OCI-LY3 (cell line): ENCODE measurements at regions not wholly inside any gene's neighbourhood (a gene's known extent, or its start where the extent isn't known, plus 50 kb on each side); places are given as distances from the start of the nearest gene placed in this dataset.

Experiments used
- H2AFZ ChIP-seq: fragments of 200-600, 300-600 bp; shearing (Covaris generic); 2 replicates; pipeline ENCODE4 v1.6.0; 2014; ENCODE audit warnings: antibody characterized with exemption, low read depth, low read length
- H3K27ac ChIP-seq: fragments of 200-600, 300-600 bp; sonication (generic); 2 replicates; pipeline ENCODE4 v1.5.1; 2014; ENCODE audit warnings: mild to moderate bottlenecking, low read length, moderate library complexity, mixed read lengths
- H3K27me3 ChIP-seq: fragments of 200-600, 300-600 bp; sonication (generic); 2 replicates; pipeline ENCODE4 v1.6.1; 2014; ENCODE audit warnings: low read depth, low read length, mixed read lengths
- H3K36me3 ChIP-seq: fragments of 200-600, 300-600 bp; sonication (generic); replicated peaks from 2 replicates; pipeline ENCODE3; 2014; ENCODE audit warnings: low read depth, low read length, mixed read lengths
- H3K4me1 ChIP-seq: fragments of 300-600, 200-600 bp; sonication (generic); 2 replicates; pipeline ENCODE4 v1.6.1; 2014; ENCODE audit warnings: low read length, mixed read lengths
- H3K4me2 ChIP-seq: fragments of 200-600, 300-600 bp; sonication (generic); 2 replicates; pipeline ENCODE4 v1.6.1; 2014; ENCODE audit warnings: low read length, mixed read lengths
- H3K4me3 ChIP-seq: fragments of 300-600, 200-600 bp; sonication (generic); 2 replicates; pipeline ENCODE4 v1.5.1; 2014; ENCODE audit warnings: antibody characterized with exemption, mild to moderate bottlenecking, low read length, moderate library complexity
- H3K79me2 ChIP-seq: fragments of 300-600, 200-600 bp; shearing (Covaris generic); 2 replicates; pipeline ENCODE4 v1.6.1; 2014; ENCODE audit warnings: mild to moderate bottlenecking, low read length, mixed read lengths
- H3K9ac ChIP-seq: fragments of 300-600, 200-600 bp; shearing (Covaris generic); 2 replicates; pipeline ENCODE4 v1.6.0; 2014; ENCODE audit warnings: mild to moderate bottlenecking, low read length, moderate library complexity
- H3K9me3 ChIP-seq: fragments of 200-600, 300-600 bp; shearing (Covaris generic); 2 replicates; pipeline ENCODE4 v1.6.1; 2014; ENCODE audit warnings: low read length, mixed read lengths; ENCODE audit not compliant: insufficient read depth
- H4K20me1 ChIP-seq: fragments of 200-600, 300-600 bp; sonication (generic); 2 replicates; pipeline ENCODE4 v1.6.1; 2016; ENCODE audit warnings: low read length, mixed read lengths; ENCODE audit not compliant: insufficient read depth
- CTCF ChIP-seq: fragments of 200-600, 300-600 bp; sonication (generic); IDR thresholded peaks from 2 replicates; pipeline ENCODE4 v1.5.1; 2014; ENCODE audit warnings: antibody characterized with exemption, low read length, low read depth
- EZH2phosphoT487 ChIP-seq: fragments of 200-600 bp; shearing (Covaris generic); IDR thresholded peaks from 2 replicates; pipeline ENCODE4 v1.6.1; 2018; ENCODE audit warnings: antibody characterized with exemption, mixed run types, low read depth

- no peak for TF ChIP-seq CTCF
- Histone ChIP-seq H3K27me3 (no peaks in the 10 kb centered on the region), H3K79me2 (no peaks in the 10 kb centered on the region), H3K4me2 (no peak overlapping the region), H4K20me1 (peaks cover 23% of the 10 kb centered on the region; the same call in 1 of the 2 replicates), H3K36me3 (peaks cover 5% of the 10 kb centered on the region), H3K9ac (no peak overlapping the region), H3K4me3 (no peak overlapping the region), H3K4me1 (no peaks in the 10 kb centered on the region), H2AFZ (no peak overlapping the region), H3K27ac (no peak overlapping the region), H3K9me3 (no peaks in the 10 kb centered on the region)
Measured at GRCh38 chr22:49590851-49591445, 236.7 kb downstream of the BRD1 start.

GRCh38 chr22:49590381-49590780, 237.3 kb downstream of the BRD1 start:
- Histone ChIP-seq H4K20me1 (peaks cover 23% of the 10 kb centered on the region; the same call in 1 of the 2 replicates), H3K27me3 (no peaks in the 10 kb centered on the region), H3K9me3 (no peaks in the 10 kb centered on the region), H3K4me3 (no peak overlapping the region), H3K4me1 (no peaks in the 10 kb centered on the region), H3K79me2 (no peaks in the 10 kb centered on the region), H3K9ac (no peak overlapping the region), H2AFZ (no peak overlapping the region), H3K27ac (no peak overlapping the region), H3K4me2 (no peak overlapping the region), H3K36me3 (peaks cover 4% of the 10 kb centered on the region)
- TF ChIP-seq CTCF (no peak), EZH2phosphoT487 (no peak)

GRCh38 chr22:49589811-49590210, 237.9 kb downstream of the BRD1 start:
- no peaks in the 10 kb centered on the region for H3K4me1 ChIP-seq
- no peak overlapping the region for H3K9ac ChIP-seq
- no peak overlapping the region for H3K4me2 ChIP-seq
- TF ChIP-seq CTCF (no peak), EZH2phosphoT487 (no peak)
- H3K9me3 ChIP-seq = no peaks in the 10 kb centered on the region
- H3K36me3 ChIP-seq = no peaks in the 10 kb centered on the region
- H3K79me2 ChIP-seq = no peaks in the 10 kb centered on the region
- peaks cover 23% of the 10 kb centered on the region; the same call in 1 of the 2 replicates for H4K20me1 ChIP-seq
- H2AFZ ChIP-seq = no peak overlapping the region
- H3K4me3 ChIP-seq = no peak overlapping the region
- no peaks in the 10 kb centered on the region for H3K27me3 ChIP-seq
- H3K27ac ChIP-seq = no peak overlapping the region

- Histone ChIP-seq H3K79me2 (no peaks in the 10 kb centered on the region), H3K9ac (no peak overlapping the region), H3K27ac (no peak overlapping the region), H3K4me3 (no peak overlapping the region), H4K20me1 (peaks cover 26% of the 10 kb centered on the region; the same call in 1 of the 2 replicates), H3K27me3 (no peaks in the 10 kb centered on the region), H2AFZ (no peak overlapping the region), H3K9me3 (no peaks in the 10 kb centered on the region), H3K36me3 (no peaks in the 10 kb centered on the region), H3K4me2 (no peak overlapping the region), H3K4me1 (no peaks in the 10 kb centered on the region)
- TF ChIP-seq CTCF = no peak
- TF ChIP-seq EZH2phosphoT487 = no peak
Measured at GRCh38 chr22:49589301-49589700, 238.4 kb downstream of the BRD1 start.
